ENCODE measurements at regions not wholly inside any gene's neighbourhood (a gene's known extent, or its start where the extent isn't known, plus 50 kb on each side); places are given as distances from the start of the nearest gene placed in this dataset.

GRCh38 chr11:96607864-96608558, 218.2 kb downstream of the JRKL start:
- no peak for DNase-seq (ENCODE audit: low spot score)

GRCh38 chr11:96614101-96614500, 224.3 kb downstream of the JRKL start:
- no peak for DNase-seq (ENCODE audit: low spot score)

GRCh38 chr11:96614846-96615245, 225.0 kb downstream of the JRKL start:
- DNase-seq (ENCODE audit: low spot score) = peak; percentile 63

DNA sequence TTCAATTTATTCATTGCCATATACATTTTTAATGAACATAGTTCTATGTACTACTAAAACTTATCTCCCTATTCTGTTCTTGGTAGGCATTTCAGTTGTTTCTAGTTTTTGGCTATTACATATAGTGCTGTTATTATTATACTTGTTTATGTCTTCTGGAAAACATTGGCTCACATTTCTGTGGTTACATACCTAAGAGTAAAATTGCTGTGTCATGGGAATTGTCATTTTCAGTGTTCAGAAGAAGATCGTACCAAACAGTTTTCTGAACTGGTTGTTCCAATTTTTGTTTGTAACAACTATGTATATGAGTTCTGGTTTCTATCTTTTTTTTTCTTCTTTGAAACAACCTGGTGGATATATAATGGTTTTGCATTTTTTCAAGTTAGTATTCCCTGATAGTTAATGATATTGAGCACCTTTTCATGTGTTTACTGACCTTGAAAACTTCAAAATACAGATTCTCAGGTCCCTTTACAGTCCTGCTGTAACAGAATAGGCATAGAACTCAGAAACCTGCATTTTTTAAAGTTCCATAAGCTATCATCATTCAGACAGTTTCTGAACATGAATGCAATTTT, 230.7 kb downstream of the JRKL start:
- no peak for DNase-seq (ENCODE audit: low spot score)

- DNase-seq (ENCODE audit: low spot score) = peak; percentile 91
Measured at GRCh38 chr11:96621161-96621560, 231.3 kb downstream of the JRKL start.

GRCh38 chr11:96622026-96622634, 232.3 kb downstream of the JRKL start:
- DNase-seq (ENCODE audit: low spot score) = no peak

DNA sequence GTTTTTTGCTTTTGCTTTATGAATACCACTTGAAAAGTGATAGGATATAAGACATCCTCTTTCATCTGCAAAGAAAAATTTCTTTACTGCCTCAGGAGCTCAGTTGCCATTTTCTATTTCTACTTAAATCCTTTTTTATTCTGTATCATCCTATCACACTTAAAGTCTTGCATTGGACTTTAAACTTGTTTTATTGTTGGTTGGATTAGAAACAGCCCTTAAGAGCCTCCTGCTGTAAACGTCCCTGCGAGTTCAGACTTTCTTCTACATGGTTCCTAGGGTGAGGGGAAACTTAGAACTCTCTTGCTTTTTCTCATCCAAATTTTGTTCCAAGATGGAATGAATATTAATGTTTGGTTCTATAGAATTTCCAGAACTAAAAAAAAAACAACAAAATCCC, 234.3 kb downstream of the JRKL start:
- no peak for DNase-seq (ENCODE audit: low spot score)

GRCh38 chr11:96627376-96627775, 237.6 kb downstream of the JRKL start:
- no peak for DNase-seq (ENCODE audit: low spot score)

DNA sequence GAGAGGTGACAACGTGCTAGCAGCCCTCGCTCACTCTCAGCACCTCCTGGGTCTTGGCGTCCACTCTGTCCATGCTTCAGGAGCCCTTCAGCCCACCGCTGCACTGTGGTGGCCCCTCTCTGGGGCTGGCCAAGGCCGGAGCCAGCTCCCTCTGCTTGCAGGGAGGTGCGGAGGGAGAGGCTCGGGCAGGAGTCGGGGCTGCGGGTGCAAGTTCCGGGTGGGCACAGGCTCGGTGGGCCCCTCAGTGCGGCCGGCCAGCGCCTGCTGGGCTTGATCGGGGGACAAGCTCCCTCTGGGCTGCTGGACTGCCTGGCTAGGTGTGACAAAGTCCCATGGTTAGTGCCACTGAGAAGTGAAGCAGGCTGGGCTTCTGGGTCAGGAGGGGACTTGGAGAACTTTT, 245.8 kb downstream of the JRKL start:
- DNase-seq (ENCODE audit: low spot score) = no peak

- DNase-seq (ENCODE audit: low spot score) = no peak
Measured at GRCh38 chr11:96641261-96641660, 251.4 kb downstream of the JRKL start.

DNA sequence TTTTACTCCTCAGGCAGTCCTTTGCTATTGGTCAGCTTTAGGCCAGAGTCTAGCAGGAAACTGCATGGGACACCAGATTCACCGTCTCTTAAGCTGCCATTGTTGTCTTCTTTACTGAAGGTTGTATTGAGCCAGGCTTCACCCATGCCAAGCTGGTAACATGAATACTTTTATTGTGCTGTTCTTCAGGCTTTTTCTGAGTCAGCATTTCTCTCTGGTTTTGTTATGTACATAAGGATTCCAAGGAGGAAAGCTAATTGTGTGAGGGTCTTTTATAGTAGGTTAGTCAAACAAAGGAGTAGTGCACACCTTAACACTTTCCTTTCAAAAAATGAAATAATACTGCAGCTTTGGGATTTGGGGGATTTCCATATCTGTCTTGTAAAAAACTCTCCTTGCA, 252.8 kb downstream of the JRKL start:
- no peak for DNase-seq (ENCODE audit: low spot score)

GRCh38 chr11:96643173-96643572, 253.4 kb downstream of the JRKL start:
- no peak for DNase-seq (ENCODE audit: low spot score)

DNA sequence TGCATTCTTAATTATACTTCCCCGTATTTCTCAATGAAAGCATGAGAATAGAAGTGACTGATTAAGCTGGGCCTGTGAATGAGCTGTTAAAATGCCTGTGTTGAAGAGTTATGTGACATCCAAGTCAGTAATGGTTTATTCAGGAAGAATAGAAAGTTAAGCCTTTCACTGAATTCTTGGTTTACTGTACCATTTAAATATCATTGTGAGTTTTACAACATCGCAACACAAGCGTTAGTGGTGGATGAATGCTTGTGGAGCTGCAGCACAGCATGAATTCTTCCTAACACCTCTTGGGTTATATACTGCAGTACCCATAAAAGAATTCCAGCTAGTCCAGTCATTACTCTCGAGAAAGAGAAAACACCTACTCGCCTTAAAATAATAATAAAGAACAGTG, 257.8 kb downstream of the JRKL start:
- DNase-seq (ENCODE audit: low spot score) = no peak

GRCh38 chr11:96648991-96649390, 259.2 kb downstream of the JRKL start:
- DNase-seq (ENCODE audit: low spot score) = no peak

DNA sequence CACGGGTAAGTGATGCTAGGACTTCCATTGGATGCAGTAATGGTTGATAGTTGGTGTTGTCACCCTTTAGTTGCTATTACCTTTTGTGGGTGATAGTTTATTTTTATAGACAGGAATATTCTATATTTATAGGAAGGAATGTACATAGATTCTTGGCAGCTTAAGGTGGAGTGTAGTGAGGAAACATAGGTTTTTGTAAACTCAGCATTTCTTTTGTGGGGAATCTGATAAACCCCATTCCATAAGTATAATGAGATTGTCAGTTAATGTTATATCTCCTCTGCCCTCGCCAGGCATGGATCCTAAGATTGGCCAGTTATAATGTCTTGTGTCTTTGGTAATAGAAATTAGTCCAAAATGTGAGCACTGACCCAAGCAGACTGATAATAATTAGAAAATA, 262.7 kb downstream of the JRKL start:
- no peak for DNase-seq (ENCODE audit: low spot score)

DNA sequence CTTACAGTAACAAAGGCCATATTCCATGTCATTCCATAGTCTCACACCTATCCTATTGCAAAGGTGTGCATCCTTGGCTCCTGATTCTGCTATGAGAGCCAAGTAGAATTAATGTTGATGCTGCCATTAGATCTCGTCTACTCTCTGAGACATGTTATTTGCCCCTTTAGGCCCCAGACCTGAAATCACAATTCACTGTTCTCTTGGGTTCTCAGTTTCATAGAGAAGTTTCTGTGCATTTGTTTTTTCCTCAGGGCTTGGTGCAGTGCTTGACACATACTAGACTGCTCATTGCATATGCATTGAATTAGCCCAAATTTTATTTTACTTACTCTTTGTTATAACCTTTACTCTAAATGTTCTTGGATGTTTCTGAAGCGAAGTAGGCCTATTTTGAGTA, 265.7 kb downstream of the JRKL start:
- DNase-seq (ENCODE audit: low spot score) = no peak

DNA sequence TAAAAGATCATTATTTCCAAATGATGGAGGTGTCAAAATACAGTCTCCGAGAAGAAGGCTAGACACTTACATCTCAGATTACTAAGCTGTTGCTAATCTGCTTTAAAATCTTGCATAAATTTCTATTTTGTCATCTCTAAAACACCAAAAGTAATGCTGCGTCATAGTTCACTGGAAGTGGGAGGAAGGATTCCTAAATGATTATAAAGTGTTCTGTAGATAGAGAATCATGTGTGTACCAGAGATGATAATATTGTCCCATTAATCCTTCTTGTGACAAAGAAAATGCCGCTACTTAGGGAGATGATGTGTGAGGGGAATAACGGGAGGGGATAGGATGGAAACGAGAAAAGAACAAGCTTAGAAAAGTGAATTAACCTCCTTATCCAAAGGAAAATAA, 268.6 kb downstream of the JRKL start:
- DNase-seq (ENCODE audit: low spot score) = no peak

DNA sequence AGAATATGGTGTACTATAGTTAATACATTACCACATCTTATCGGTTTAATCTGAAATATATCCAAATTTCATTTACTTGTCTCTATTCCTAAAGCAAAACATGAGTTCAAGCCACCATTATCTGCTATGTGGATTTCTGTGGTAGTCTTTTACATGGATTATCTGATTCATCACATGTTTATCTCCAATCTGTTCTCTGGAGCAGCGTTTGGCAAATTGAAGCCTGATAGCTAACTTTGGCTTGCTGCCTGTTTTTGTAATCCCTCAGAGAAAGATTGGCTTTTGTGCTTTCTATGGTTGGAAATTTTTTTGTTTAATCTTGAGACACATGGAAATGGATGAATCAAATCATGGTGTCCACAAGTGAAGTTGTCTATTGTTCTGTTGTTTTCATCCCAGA, 274.3 kb downstream of the JRKL start:
- peak; percentile 1 for DNase-seq (ENCODE audit: low spot score)

DNA sequence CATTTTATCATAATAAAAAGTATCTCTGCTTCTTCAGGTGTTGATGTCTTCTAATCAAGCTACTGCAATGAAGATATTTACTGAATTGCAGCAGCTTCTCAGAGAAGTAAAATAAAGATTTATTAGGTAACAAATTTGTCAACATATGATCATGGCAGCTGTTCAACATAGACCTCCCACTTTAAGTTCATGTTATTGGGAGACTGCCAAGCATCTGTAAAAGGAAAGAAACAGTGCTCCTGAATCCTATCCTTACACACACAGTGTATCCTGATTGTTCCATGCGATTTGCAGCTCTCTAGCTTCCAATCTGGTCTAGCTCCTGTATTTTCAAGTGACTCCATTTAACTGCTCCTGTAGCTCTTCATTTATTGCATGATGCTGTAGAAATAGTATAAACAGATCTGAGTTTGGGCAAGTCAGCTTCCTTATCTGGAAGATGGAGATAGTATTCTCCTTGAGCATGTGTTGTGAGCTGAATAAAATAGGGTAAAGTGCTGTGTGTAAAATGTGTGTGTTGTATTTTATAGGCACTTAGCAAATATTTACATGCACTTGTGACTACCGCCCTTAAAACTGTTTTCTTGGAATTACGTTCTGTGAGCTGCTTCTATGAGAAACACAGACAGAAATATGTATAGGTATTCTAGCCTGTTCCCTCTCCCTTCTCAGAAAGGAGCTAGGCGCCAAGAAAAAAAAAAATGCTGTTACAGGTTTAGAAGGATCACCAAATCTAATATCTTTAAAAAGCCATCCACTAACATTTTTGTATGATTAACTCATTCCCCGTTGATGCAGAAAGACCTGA, 290.6 kb downstream of the JRKL start:
- no peak for DNase-seq (ENCODE audit: low spot score)

- no peak for DNase-seq (ENCODE audit: low spot score)
Measured at GRCh38 chr11:96681019-96681716, 291.4 kb downstream of the JRKL start.

DNA sequence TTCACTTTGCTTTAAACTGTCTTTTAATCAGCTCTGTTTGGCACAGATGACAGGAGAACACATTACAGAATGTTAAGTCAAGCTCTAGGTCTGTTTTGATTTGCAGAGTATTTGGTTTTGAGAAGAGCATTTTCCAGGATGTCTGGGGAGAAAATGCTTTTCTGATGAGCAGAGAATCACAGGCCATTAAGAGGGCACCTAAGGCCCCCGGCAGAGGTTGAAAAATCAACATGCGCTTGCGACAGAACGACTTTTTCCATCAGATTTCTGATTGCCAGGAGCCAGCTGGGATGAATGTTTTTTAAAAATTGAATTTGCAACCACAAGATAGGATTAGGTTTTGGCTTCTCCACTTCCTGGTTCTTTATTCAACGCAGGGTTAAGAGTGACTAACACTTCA, 304.5 kb downstream of the JRKL start:
- peak; percentile 56 for DNase-seq (ENCODE audit: low spot score)

DNA sequence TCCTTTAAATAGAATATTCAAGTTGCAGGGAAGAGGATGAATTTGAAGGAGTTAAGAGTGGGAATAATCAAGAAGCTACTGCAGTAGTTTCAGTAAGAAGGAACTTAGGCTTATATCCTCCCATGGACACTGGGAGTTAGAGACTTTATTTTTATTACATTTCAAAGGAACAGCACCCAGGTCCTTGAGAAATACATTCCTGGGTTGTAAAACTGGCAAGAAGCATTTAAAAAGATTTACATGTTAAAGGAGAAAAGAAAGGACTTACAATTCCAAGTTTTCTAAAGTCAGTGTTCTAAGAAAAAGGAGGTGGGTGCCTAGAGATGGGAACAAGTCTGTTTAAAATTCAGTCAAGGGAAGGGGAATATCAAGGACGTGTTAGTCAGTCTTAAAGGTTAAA, 306.9 kb downstream of the JRKL start:
- DNase-seq (ENCODE audit: low spot score) = no peak

Data from SK-N-DZ (cell line).